ENCODE measurements at regions not wholly inside any gene's neighbourhood (a gene's known extent, or its start where the extent isn't known, plus 50 kb on each side); places are given as distances from the start of the nearest gene placed in this dataset.

- H3K27me3 Mint-ChIP-seq (ENCODE audit: unreplicated experiment), result no peaks in the 10 kb centered on the region
- H3K4me1 Mint-ChIP-seq (ENCODE audit: unreplicated experiment), result no peaks in the 10 kb centered on the region
- H3K4me3 Mint-ChIP-seq (ENCODE audit: unreplicated experiment), result no peak overlapping the region
- DNase-seq (ENCODE audit: low spot score), result no peak
- peaks cover 4% of the 10 kb centered on the region for H3K9me3 Mint-ChIP-seq (ENCODE audit: unreplicated experiment)
- TF ChIP-seq CTCF (IDR thresholded peaks at IDR 0.05; ENCODE audit: unreplicated experiment), result no peak
- H3K36me3 Mint-ChIP-seq (ENCODE audit: low read depth, unreplicated experiment), result no peaks in the 10 kb centered on the region
- H3K27ac Mint-ChIP-seq (ENCODE audit: unreplicated experiment), result no peak overlapping the region
These were observed 255.0 kb upstream of the PITX2 start for GRCh38 chr4:110877778-110878370.

- no peak for DNase-seq (ENCODE audit: low spot score)
- Mint-ChIP-seq H3K4me1 (ENCODE audit: unreplicated experiment) (no peaks in the 10 kb centered on the region), H3K27ac (ENCODE audit: unreplicated experiment) (no peak overlapping the region)
These were observed 255.5 kb upstream of the PITX2 start for GRCh38 chr4:110878413-110878812.

DNA sequence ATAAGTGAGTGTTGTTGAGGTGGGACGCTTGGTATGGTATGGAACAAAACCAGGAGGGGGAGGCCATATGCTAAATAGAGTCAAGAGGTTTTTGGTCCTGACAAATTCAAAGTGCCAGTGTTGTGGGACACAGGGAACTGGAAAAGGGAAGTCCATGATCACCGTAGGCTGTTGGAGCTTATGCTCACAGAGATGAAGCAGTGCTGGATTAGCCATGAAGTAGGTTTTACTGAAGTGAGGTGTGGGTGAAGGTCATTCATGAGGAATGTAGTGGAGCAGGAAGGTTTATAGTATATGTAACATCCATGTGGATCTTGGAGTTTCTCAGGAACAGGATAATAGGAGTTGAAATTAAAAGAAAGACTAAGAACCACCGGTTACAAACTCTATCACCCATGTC, 256.1 kb upstream of the PITX2 start:
- Mint-ChIP-seq H3K4me1 (ENCODE audit: unreplicated experiment) (no peaks in the 10 kb centered on the region), H3K27ac (ENCODE audit: unreplicated experiment) (no peak overlapping the region), H3K9me3 (ENCODE audit: unreplicated experiment) (peaks cover 4% of the 10 kb centered on the region), H3K36me3 (ENCODE audit: low read depth, unreplicated experiment) (no peaks in the 10 kb centered on the region), H3K4me3 (ENCODE audit: unreplicated experiment) (no peak overlapping the region), H3K27me3 (ENCODE audit: unreplicated experiment) (no peaks in the 10 kb centered on the region)
- DNase-seq (ENCODE audit: low spot score), result no peak
- TF ChIP-seq CTCF (IDR thresholded peaks at IDR 0.05; ENCODE audit: unreplicated experiment), result no peak

More at GRCh38 chr4:110878413-110878812, 255.5 kb upstream of the PITX2 start:
- H3K27me3 Mint-ChIP-seq (ENCODE audit: unreplicated experiment), result no peaks in the 10 kb centered on the region
- peaks cover 4% of the 10 kb centered on the region for H3K9me3 Mint-ChIP-seq (ENCODE audit: unreplicated experiment)
- TF ChIP-seq CTCF (IDR thresholded peaks at IDR 0.05; ENCODE audit: unreplicated experiment), result no peak
- H3K36me3 Mint-ChIP-seq (ENCODE audit: low read depth, unreplicated experiment), result no peaks in the 10 kb centered on the region
- no peak overlapping the region for H3K4me3 Mint-ChIP-seq (ENCODE audit: unreplicated experiment)

- Mint-ChIP-seq H3K27me3 (ENCODE audit: unreplicated experiment) (peaks cover 2% of the 10 kb centered on the region), H3K27ac (ENCODE audit: unreplicated experiment) (no peak overlapping the region), H3K36me3 (ENCODE audit: low read depth, unreplicated experiment) (no peaks in the 10 kb centered on the region), H3K9me3 (ENCODE audit: unreplicated experiment) (no peaks in the 10 kb centered on the region), H3K4me1 (ENCODE audit: unreplicated experiment) (no peaks in the 10 kb centered on the region), H3K4me3 (ENCODE audit: unreplicated experiment) (no peak overlapping the region)
- no peak for DNase-seq (ENCODE audit: low spot score)
- TF ChIP-seq CTCF (IDR thresholded peaks at IDR 0.05; ENCODE audit: unreplicated experiment), result no peak
These were observed 263.4 kb upstream of the PITX2 start for GRCh38 chr4:110886270-110886669.

DNA sequence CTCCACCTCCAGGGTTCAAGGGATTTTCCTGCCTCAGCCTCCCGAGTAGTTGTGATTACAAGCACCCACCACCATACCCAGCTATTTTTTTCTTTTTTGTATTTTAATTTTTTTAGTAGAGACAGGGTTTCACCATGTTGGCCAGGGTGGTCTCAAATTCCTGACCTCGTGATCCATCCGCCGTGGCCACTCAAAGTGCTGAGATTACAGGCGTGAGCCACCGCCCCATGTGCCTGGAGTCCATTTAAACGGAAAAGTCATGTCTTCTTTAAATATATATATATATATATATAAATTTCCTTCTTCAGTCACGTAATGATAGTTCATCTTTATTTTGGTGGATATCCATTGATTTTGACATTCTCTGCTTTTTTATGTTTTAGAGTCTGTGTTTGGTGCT, 264.0 kb upstream of the PITX2 start:
- H3K4me3 Mint-ChIP-seq (ENCODE audit: unreplicated experiment), result no peak overlapping the region
- H3K27ac Mint-ChIP-seq (ENCODE audit: unreplicated experiment), result no peak overlapping the region
- no peak for TF ChIP-seq CTCF (IDR thresholded peaks at IDR 0.05; ENCODE audit: unreplicated experiment)
- H3K27me3 Mint-ChIP-seq (ENCODE audit: unreplicated experiment), result peaks cover 2% of the 10 kb centered on the region
- DNase-seq (ENCODE audit: low spot score), result no peak
- no peaks in the 10 kb centered on the region for H3K9me3 Mint-ChIP-seq (ENCODE audit: unreplicated experiment)
- H3K4me1 Mint-ChIP-seq (ENCODE audit: unreplicated experiment), result no peaks in the 10 kb centered on the region
- no peaks in the 10 kb centered on the region for H3K36me3 Mint-ChIP-seq (ENCODE audit: low read depth, unreplicated experiment)
